Smooth muscle cell (in vitro differentiated cells): ENCODE measurements at regions not wholly inside any gene's neighbourhood (a gene's known extent, or its start where the extent isn't known, plus 50 kb on each side); places are given as distances from the start of the nearest gene placed in this dataset.

Experiments
- DNase-seq: peaks from one replicate; lab custom pipeline; 2025; ENCODE audit not compliant: unreplicated experiment; lab: John Stamatoyannopoulos, UW
- H2AFZ ChIP-seq: fragments of 200-600 bp; sonication (generic); 2 replicates; pipeline ENCODE4 v1.6.0; 2016; ENCODE audit warnings: antibody characterized with exemption, low read depth, mild to moderate bottlenecking
- H3F3A ChIP-seq: fragments of 200-600 bp; sonication (generic); 2 replicates; pipeline ENCODE4 v1.6.0; 2017; ENCODE audit warnings: antibody characterized with exemption, low read depth
- H3K27ac ChIP-seq: fragments of 200-600 bp; sonication (generic); 2 replicates; pipeline ENCODE4 v1.5.1; 2016; ENCODE audit warnings: low read depth, mild to moderate bottlenecking
- H3K27me3 ChIP-seq: fragments of 200-600 bp; sonication (generic); 2 replicates; pipeline ENCODE4 v1.6.1; 2016; ENCODE audit warnings: low read depth, mild to moderate bottlenecking
- H3K36me3 ChIP-seq: fragments of 200-600 bp; sonication (generic); 2 replicates; pipeline ENCODE4 v1.5.1; 2016; ENCODE audit warnings: low read depth
- H3K4me1 ChIP-seq: fragments of 200-600 bp; sonication (generic); 2 replicates; pipeline ENCODE4 v1.5.1; 2016; ENCODE audit warnings: low read depth
- H3K4me2 ChIP-seq: fragments of 200-600 bp; sonication (generic); 2 replicates; pipeline ENCODE4 v1.6.0; 2016; ENCODE audit warnings: mild to moderate bottlenecking
- H3K4me3 ChIP-seq: fragments of 200-600 bp; sonication (generic); 2 replicates; pipeline ENCODE4 v1.5.1; 2016; ENCODE audit warnings: mild to moderate bottlenecking
- H3K79me2 ChIP-seq: fragments of 200-600 bp; sonication (generic); 2 replicates; pipeline ENCODE4 v1.6.0; 2016; ENCODE audit warnings: low read depth, mild to moderate bottlenecking
- H3K9ac ChIP-seq: fragments of 200-600 bp; sonication (generic); 2 replicates; pipeline ENCODE4 v1.6.0; 2016; ENCODE audit warnings: low read depth
- H3K9me3 ChIP-seq: fragments of 200-600 bp; sonication (generic); replicated peaks from 2 replicates; pipeline ENCODE4 v1.5.1; 2016; ENCODE audit warnings: low read depth
- H4K20me1 ChIP-seq: fragments of 200-600 bp; sonication (generic); 2 replicates; pipeline ENCODE4 v1.6.0; 2016; ENCODE audit warnings: low read depth
- WGBS: methylation state at CpG from one replicate; pipeline ENCODE4 v1.1.7; 2016; ENCODE audit warnings: low lambda C conversion rate; 5-methylcytosine and 5-hydroxymethylcytosine counted together
- TF ChIP-seq, protein P1 (sequence below): fragments of 200-600 bp; sonication (generic); IDR thresholded peaks from 2 replicates; pipeline ENCODE4 v1.5.1; 2017; ENCODE audit warnings: borderline replicate concordance, mild to moderate bottlenecking, antibody characterized with exemption; ENCODE audit not compliant: insufficient read depth, poor library complexity, severe bottlenecking

DNA sequence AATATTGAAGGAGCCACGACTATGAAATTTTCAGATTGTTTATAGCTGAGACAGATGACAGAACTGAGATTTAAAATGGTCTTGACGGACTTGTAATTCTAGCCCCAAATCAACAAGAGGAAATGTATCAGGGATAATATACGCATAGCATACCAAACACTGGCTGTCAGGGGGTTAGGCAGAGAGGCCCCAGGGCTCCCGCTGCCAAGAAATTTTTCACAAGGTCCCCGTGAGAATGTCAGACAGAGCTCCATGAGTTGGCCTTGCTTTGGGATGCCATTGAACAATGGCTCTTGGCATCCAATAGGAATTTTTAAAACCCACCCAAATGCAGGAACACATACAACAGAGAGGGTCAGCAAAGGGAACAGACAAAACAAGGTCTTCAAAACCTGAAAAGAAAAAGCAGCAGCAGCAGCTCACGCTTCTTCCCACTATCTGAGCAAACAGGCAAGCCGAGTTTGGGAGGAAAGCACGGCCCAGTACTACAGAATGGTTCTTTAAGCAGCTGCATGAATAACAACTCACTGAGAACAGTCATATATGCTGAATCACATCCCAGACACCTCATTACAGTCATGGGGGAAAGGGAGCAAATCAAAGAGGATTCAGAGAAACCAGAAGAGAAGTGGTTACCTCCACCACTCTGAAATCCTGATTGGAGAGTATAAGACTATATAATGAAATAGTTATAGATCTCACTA, 445.6 kb downstream of the RND3 start:
- Histone ChIP-seq H3K4me1 (peaks cover 12% of the 10 kb centered on the region), H3K4me3 (no peak overlapping the region), H3K27ac (peak overlapping the region; percentile 56), H3F3A (no peaks in the 10 kb centered on the region), H3K79me2 (no peaks in the 10 kb centered on the region), H2AFZ (peak overlapping the region; percentile 79), H3K36me3 (no peaks in the 10 kb centered on the region), H3K27me3 (no peaks in the 10 kb centered on the region), H3K9ac (no peak overlapping the region), H3K4me2 (peak overlapping the region; percentile 24), H4K20me1 (no peaks in the 10 kb centered on the region), H3K9me3 (no peaks in the 10 kb centered on the region)
- no peak for DNase-seq
- TF ChIP-seq, protein P1, sequence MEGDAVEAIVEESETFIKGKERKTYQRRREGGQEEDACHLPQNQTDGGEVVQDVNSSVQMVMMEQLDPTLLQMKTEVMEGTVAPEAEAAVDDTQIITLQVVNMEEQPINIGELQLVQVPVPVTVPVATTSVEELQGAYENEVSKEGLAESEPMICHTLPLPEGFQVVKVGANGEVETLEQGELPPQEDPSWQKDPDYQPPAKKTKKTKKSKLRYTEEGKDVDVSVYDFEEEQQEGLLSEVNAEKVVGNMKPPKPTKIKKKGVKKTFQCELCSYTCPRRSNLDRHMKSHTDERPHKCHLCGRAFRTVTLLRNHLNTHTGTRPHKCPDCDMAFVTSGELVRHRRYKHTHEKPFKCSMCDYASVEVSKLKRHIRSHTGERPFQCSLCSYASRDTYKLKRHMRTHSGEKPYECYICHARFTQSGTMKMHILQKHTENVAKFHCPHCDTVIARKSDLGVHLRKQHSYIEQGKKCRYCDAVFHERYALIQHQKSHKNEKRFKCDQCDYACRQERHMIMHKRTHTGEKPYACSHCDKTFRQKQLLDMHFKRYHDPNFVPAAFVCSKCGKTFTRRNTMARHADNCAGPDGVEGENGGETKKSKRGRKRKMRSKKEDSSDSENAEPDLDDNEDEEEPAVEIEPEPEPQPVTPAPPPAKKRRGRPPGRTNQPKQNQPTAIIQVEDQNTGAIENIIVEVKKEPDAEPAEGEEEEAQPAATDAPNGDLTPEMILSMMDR, result no peak
- WGBS, result 81% methylated on average over 8 of the region's 8 CpGs

DNA sequence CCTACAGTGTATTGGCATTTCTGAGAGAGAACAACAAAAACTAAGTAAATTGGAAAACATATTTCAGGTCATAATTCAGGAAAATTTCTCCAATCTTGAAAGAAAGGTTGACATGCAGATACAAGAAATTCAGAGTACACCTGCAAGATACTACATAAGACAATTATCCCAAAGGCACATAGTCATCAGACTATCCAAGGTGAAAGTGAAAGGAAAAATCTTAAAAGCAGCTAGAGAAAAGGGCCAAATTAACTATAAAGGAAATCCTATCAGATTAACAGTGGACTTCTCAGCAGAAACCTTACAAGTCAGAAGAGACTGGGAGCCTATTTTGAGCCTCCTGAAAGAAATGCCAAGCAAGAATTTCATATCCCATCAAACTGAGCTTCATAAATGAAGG, 449.0 kb upstream of the MMADHC start:
- no peaks in the 10 kb centered on the region for H3K27me3 ChIP-seq
- TF ChIP-seq, protein P1, result no peak

DNA sequence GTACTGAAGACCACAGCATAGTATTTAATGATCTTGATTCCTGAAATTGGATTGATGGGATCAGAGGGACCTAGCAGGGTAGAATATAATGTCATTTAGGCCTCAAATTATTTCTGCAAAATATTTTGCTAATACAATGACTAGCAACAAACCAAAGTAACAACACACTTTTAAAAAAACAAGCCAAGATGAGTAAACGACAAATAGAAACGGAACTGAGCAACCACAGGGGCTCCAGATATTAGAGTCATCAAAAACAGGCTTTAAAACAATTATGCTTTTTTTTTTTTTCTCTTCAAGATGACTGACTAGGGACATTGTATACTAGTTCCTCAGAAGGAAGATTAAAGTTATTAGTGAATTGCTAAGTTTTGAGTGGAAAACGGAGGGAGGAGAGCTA, 447.1 kb upstream of the MMADHC start:
- WGBS, result 96% methylated on average over 3 of the region's 3 CpGs
- H3K4me3 ChIP-seq, result no peak overlapping the region
- no peaks in the 10 kb centered on the region for H3K27me3 ChIP-seq
- H3F3A ChIP-seq, result no peaks in the 10 kb centered on the region
- H2AFZ ChIP-seq, result no peak overlapping the region
- H4K20me1 ChIP-seq, result no peaks in the 10 kb centered on the region
- H3K9me3 ChIP-seq, result no peaks in the 10 kb centered on the region
- no peaks in the 10 kb centered on the region for H3K4me1 ChIP-seq
- no peak overlapping the region for H3K27ac ChIP-seq
- TF ChIP-seq, protein P1, result no peak
- no peaks in the 10 kb centered on the region for H3K79me2 ChIP-seq
- no peak for DNase-seq
- H3K9ac ChIP-seq, result no peak overlapping the region
- no peak overlapping the region for H3K4me2 ChIP-seq
- no peaks in the 10 kb centered on the region for H3K36me3 ChIP-seq

More for the DNA sequence above, 449.0 kb upstream of the MMADHC start:
- H4K20me1 ChIP-seq, result no peaks in the 10 kb centered on the region
- H3K36me3 ChIP-seq, result no peaks in the 10 kb centered on the region
- H3K27ac ChIP-seq, result no peak overlapping the region
- no peaks in the 10 kb centered on the region for H3F3A ChIP-seq
- H3K79me2 ChIP-seq, result no peaks in the 10 kb centered on the region
- H3K9ac ChIP-seq, result no peak overlapping the region
- no peak for DNase-seq
- no peak overlapping the region for H2AFZ ChIP-seq
- H3K4me3 ChIP-seq, result no peak overlapping the region
- no peaks in the 10 kb centered on the region for H3K9me3 ChIP-seq
- no peaks in the 10 kb centered on the region for H3K4me1 ChIP-seq
- no peak overlapping the region for H3K4me2 ChIP-seq
